Mesendoderm (in vitro differentiated cells): ENCODE measurements at regions not wholly inside any gene's neighbourhood (a gene's known extent, or its start where the extent isn't known, plus 50 kb on each side); places are given as distances from the start of the nearest gene placed in this dataset.

Source experiments
- DNase-seq: peaks from one replicate; pipeline ENCODE4 v3.0.0; 2013
- H2AK5ac ChIP-seq: 2 replicates; pipeline ENCODE4 v1.6.1; 2013; ENCODE audit warnings: low read length, inconsistent platforms
- H2BK120ac ChIP-seq: 2 replicates; pipeline ENCODE4 v1.6.1; 2013; ENCODE audit warnings: low read depth, mild to moderate bottlenecking, low read length, moderate library complexity, mixed read lengths
- H2BK15ac ChIP-seq: replicated peaks from 2 replicates; pipeline ENCODE4 v1.6.1; 2013; ENCODE audit warnings: low read depth, mild to moderate bottlenecking, moderate library complexity
- H2BK5ac ChIP-seq: 2 replicates; pipeline ENCODE4 v1.6.1; 2013; ENCODE audit warnings: low read length, inconsistent platforms
- H3K18ac ChIP-seq: 2 replicates; pipeline ENCODE4 v1.6.1; 2013; ENCODE audit warnings: mild to moderate bottlenecking, low read length, mixed read lengths
- H3K23ac ChIP-seq: one replicate; pipeline ENCODE4 v1.6.1; 2013; ENCODE audit warnings: low read length
- H3K27ac ChIP-seq: 2 replicates; pipeline ENCODE4 v1.5.1; 2013; ENCODE audit warnings: low read depth, mild to moderate bottlenecking, inconsistent platforms, low read length, moderate library complexity
- H3K27me3 ChIP-seq: 2 replicates; pipeline ENCODE4 v1.6.1; 2013; ENCODE audit warnings: low read length, control low read depth, mild to moderate bottlenecking, inconsistent platforms; ENCODE audit not compliant: insufficient read depth, poor library complexity
- H3K36me3 ChIP-seq: 2 replicates; pipeline ENCODE4 v1.6.1; 2013; ENCODE audit warnings: low read length, inconsistent platforms; ENCODE audit not compliant: control insufficient read depth, insufficient read depth
- H3K4ac ChIP-seq: one replicate; pipeline ENCODE4 v1.6.1; 2013; ENCODE audit warnings: low read depth, mild to moderate bottlenecking, low read length, moderate library complexity
- H3K4me1 ChIP-seq: 2 replicates; pipeline ENCODE4 v1.6.1; 2013; ENCODE audit warnings: low read depth, low read length, inconsistent platforms; ENCODE audit not compliant: control insufficient read depth
- H3K4me2 ChIP-seq: 2 replicates; pipeline ENCODE4 v1.6.1; 2013; ENCODE audit warnings: low read length
- H3K4me3 ChIP-seq: 2 replicates; pipeline ENCODE4 v1.5.1; 2013; ENCODE audit warnings: mild to moderate bottlenecking, low read length
- H3K56ac ChIP-seq: one replicate; pipeline ENCODE4 v1.6.1; 2013; ENCODE audit warnings: low read length
- H3K79me1 ChIP-seq: 2 replicates; pipeline ENCODE4 v1.6.1; 2013; ENCODE audit warnings: low read length, inconsistent platforms
- H3K79me2 ChIP-seq: 2 replicates; pipeline ENCODE4 v1.6.1; 2013; ENCODE audit warnings: mild to moderate bottlenecking, low read length; ENCODE audit not compliant: control insufficient read depth, insufficient read depth
- H3K9ac ChIP-seq: 2 replicates; pipeline ENCODE4 v1.6.1; 2013; ENCODE audit warnings: low read length, inconsistent platforms
- H4K5ac ChIP-seq: one replicate; pipeline ENCODE4 v1.6.1; 2013; ENCODE audit warnings: low read length
- H4K8ac ChIP-seq: one replicate; pipeline ENCODE4 v1.6.1; 2013; ENCODE audit warnings: low read depth, mild to moderate bottlenecking, control low read depth, low read length, moderate library complexity
- WGBS: extraction: QIAGEN DNeasy Blood & Tissue Kit; methylation state at CpG from one replicate; pipeline ENCODE4 v1.1.7; 2013; ENCODE audit warnings: low lambda C conversion rate, missing lambda C conversion rate; ENCODE audit not compliant: insufficient coverage; ENCODE audit errors: extremely low coverage; 5-methylcytosine and 5-hydroxymethylcytosine counted together

- H3K9ac ChIP-seq, result no peak overlapping the region
- DNase-seq, result no peak
- no peak overlapping the region for H2BK15ac ChIP-seq
- no peak overlapping the region for H3K4me2 ChIP-seq
- no CpG with 5 or more reads among the region's 3 CpGs for WGBS
- H3K4ac ChIP-seq, result no peak overlapping the region
- H4K5ac ChIP-seq, result no peak overlapping the region
- no peaks in the 10 kb centered on the region for H3K79me2 ChIP-seq
- no peak overlapping the region for H2BK5ac ChIP-seq
- H3K18ac ChIP-seq, result no peak overlapping the region
- no peaks in the 10 kb centered on the region for H3K27me3 ChIP-seq
- H3K4me1 ChIP-seq, result no peaks in the 10 kb centered on the region
- H3K23ac ChIP-seq, result no peak overlapping the region
- no peak overlapping the region for H3K56ac ChIP-seq
- no peak overlapping the region for H4K8ac ChIP-seq
- no peak overlapping the region for H2BK120ac ChIP-seq
- H3K27ac ChIP-seq, result no peak overlapping the region
- no peaks in the 10 kb centered on the region for H3K79me1 ChIP-seq
- H3K36me3 ChIP-seq, result no peaks in the 10 kb centered on the region
- no peak overlapping the region for H3K4me3 ChIP-seq
- H2AK5ac ChIP-seq, result no peak overlapping the region
Measured at GRCh38 chr17:5948811-5949210, 121.4 kb upstream of the WSCD1 start.

- no peaks in the 10 kb centered on the region for H3K27me3 ChIP-seq
- no CpG with 5 or more reads among the region's 8 CpGs for WGBS
Measured at GRCh38 chr17:5950878-5951277, 119.3 kb upstream of the WSCD1 start.

GRCh38 chr17:5951912-5952311 lies 118.3 kb upstream of the WSCD1 start:
- DNase-seq, result no peak
- Histone ChIP-seq H4K8ac (no peak overlapping the region), H2AK5ac (no peak overlapping the region), H3K79me1 (no peaks in the 10 kb centered on the region), H4K5ac (no peak overlapping the region), H3K56ac (no peak overlapping the region), H3K4ac (no peak overlapping the region), H3K27me3 (no peaks in the 10 kb centered on the region), H3K27ac (no peak overlapping the region), H2BK120ac (no peak overlapping the region), H3K4me2 (no peak overlapping the region), H2BK15ac (no peak overlapping the region), H3K4me3 (no peak overlapping the region), H3K79me2 (no peaks in the 10 kb centered on the region), H3K36me3 (no peaks in the 10 kb centered on the region), H3K18ac (no peak overlapping the region), H3K23ac (no peak overlapping the region), H3K9ac (no peak overlapping the region), H3K4me1 (no peaks in the 10 kb centered on the region), H2BK5ac (no peak overlapping the region)
- WGBS, result 100% methylated on average over 1 of the region's 3 CpGs

More at GRCh38 chr17:5950878-5951277, 119.3 kb upstream of the WSCD1 start:
- Histone ChIP-seq H3K4me1 (no peaks in the 10 kb centered on the region), H2AK5ac (no peak overlapping the region), H3K79me2 (no peaks in the 10 kb centered on the region), H3K56ac (no peak overlapping the region), H3K4me2 (no peak overlapping the region), H3K36me3 (no peaks in the 10 kb centered on the region), H3K27ac (no peak overlapping the region), H2BK15ac (no peak overlapping the region), H3K18ac (no peak overlapping the region), H2BK120ac (no peak overlapping the region), H3K4me3 (no peak overlapping the region), H2BK5ac (no peak overlapping the region), H3K9ac (no peak overlapping the region), H4K8ac (no peak overlapping the region), H3K79me1 (no peaks in the 10 kb centered on the region), H4K5ac (no peak overlapping the region), H3K23ac (no peak overlapping the region), H3K4ac (no peak overlapping the region)
- no peak for DNase-seq

- no peak overlapping the region for H2AK5ac ChIP-seq
- H3K79me2 ChIP-seq, result no peaks in the 10 kb centered on the region
- no peaks in the 10 kb centered on the region for H3K36me3 ChIP-seq
- no peak overlapping the region for H3K4me2 ChIP-seq
- no peak overlapping the region for H3K18ac ChIP-seq
- no peak overlapping the region for H4K8ac ChIP-seq
- no peak overlapping the region for H3K23ac ChIP-seq
- H4K5ac ChIP-seq, result no peak overlapping the region
- H3K4me3 ChIP-seq, result no peak overlapping the region
- no peaks in the 10 kb centered on the region for H3K79me1 ChIP-seq
- no peak overlapping the region for H2BK120ac ChIP-seq
- DNase-seq, result no peak
- no peak overlapping the region for H2BK5ac ChIP-seq
- no peak overlapping the region for H2BK15ac ChIP-seq
- no peaks in the 10 kb centered on the region for H3K4me1 ChIP-seq
- no peak overlapping the region for H3K9ac ChIP-seq
- no peaks in the 10 kb centered on the region for H3K27me3 ChIP-seq
- no CpG with 5 or more reads among the region's 4 CpGs for WGBS
- no peak overlapping the region for H3K56ac ChIP-seq
- no peak overlapping the region for H3K27ac ChIP-seq
- H3K4ac ChIP-seq, result no peak overlapping the region
Measured at GRCh38 chr17:5952518-5952917, 117.7 kb upstream of the WSCD1 start.

- Histone ChIP-seq H3K23ac (no peak overlapping the region), H3K4me1 (no peaks in the 10 kb centered on the region), H3K36me3 (no peaks in the 10 kb centered on the region), H3K18ac (no peak overlapping the region), H3K4me3 (no peak overlapping the region), H3K4me2 (no peak overlapping the region), H3K4ac (no peak overlapping the region), H3K79me2 (no peaks in the 10 kb centered on the region), H3K27ac (no peak overlapping the region), H3K79me1 (no peaks in the 10 kb centered on the region), H4K8ac (no peak overlapping the region), H3K56ac (no peak overlapping the region), H2AK5ac (no peak overlapping the region), H2BK5ac (no peak overlapping the region), H3K9ac (no peak overlapping the region), H2BK15ac (no peak overlapping the region), H4K5ac (no peak overlapping the region), H3K27me3 (no peaks in the 10 kb centered on the region), H2BK120ac (no peak overlapping the region)
- no CpG with 5 or more reads among the region's 2 CpGs for WGBS
- DNase-seq, result no peak
Measured at GRCh38 chr17:5955764-5956163, 114.4 kb upstream of the WSCD1 start.

GRCh38 chr17:5958850-5959249 lies 111.3 kb upstream of the WSCD1 start:
- H3K4me1 ChIP-seq, result no peaks in the 10 kb centered on the region
- H3K56ac ChIP-seq, result no peak overlapping the region
- no peak overlapping the region for H2BK15ac ChIP-seq
- H3K79me2 ChIP-seq, result no peaks in the 10 kb centered on the region
- no peak overlapping the region for H4K5ac ChIP-seq
- H2BK5ac ChIP-seq, result no peak overlapping the region
- H3K9ac ChIP-seq, result no peak overlapping the region
- no CpG with 5 or more reads among the region's 4 CpGs for WGBS
- no peak overlapping the region for H3K4me2 ChIP-seq
- H3K36me3 ChIP-seq, result no peaks in the 10 kb centered on the region
- no peak overlapping the region for H2AK5ac ChIP-seq
- no peak for DNase-seq
- H3K4me3 ChIP-seq, result no peak overlapping the region
- no peak overlapping the region for H4K8ac ChIP-seq
- no peak overlapping the region for H3K4ac ChIP-seq
- H3K27me3 ChIP-seq, result no peaks in the 10 kb centered on the region
- H3K23ac ChIP-seq, result no peak overlapping the region
- H3K79me1 ChIP-seq, result no peaks in the 10 kb centered on the region
- H3K18ac ChIP-seq, result no peak overlapping the region
- no peak overlapping the region for H3K27ac ChIP-seq
- H2BK120ac ChIP-seq, result no peak overlapping the region
